HEK293T (cell line): ENCODE measurements at regions not wholly inside any gene's neighbourhood (a gene's known extent, or its start where the extent isn't known, plus 50 kb on each side); places are given as distances from the start of the nearest gene placed in this dataset.

Experiments
- ARNT ChIP-seq: fragments of 450-650 bp; IDR thresholded peaks from 2 replicates; pipeline ENCODE4 v1.6.1; 2017; ENCODE audit warnings: mild to moderate bottlenecking
- BHLHE40 ChIP-seq: fragments of 450-650 bp; IDR thresholded peaks from 2 replicates; pipeline ENCODE4 v1.6.1; 2016; ENCODE audit warnings: mild to moderate bottlenecking, moderate library complexity, borderline replicate concordance
- ELF4 ChIP-seq: fragments of 450-650 bp; IDR thresholded peaks from 2 replicates; pipeline ENCODE4 v1.6.1; 2017; ENCODE audit warnings: antibody characterized with exemption
- FOXA1 ChIP-seq: fragments of 450-650 bp; IDR thresholded peaks from 2 replicates; pipeline ENCODE4 v1.6.1; 2016; ENCODE audit warnings: mild to moderate bottlenecking
- FOXK2 ChIP-seq: fragments of 450-650 bp; IDR thresholded peaks from 2 replicates; pipeline ENCODE4 v1.6.1; 2016; ENCODE audit warnings: mild to moderate bottlenecking
- SP1 ChIP-seq: fragments of 450-650 bp; IDR thresholded peaks from 2 replicates; pipeline ENCODE4 v1.6.1; 2017
- ZNF384 ChIP-seq: fragments of 450-650 bp; IDR thresholded peaks from 2 replicates; pipeline ENCODE4 v1.6.1; 2016

DNA sequence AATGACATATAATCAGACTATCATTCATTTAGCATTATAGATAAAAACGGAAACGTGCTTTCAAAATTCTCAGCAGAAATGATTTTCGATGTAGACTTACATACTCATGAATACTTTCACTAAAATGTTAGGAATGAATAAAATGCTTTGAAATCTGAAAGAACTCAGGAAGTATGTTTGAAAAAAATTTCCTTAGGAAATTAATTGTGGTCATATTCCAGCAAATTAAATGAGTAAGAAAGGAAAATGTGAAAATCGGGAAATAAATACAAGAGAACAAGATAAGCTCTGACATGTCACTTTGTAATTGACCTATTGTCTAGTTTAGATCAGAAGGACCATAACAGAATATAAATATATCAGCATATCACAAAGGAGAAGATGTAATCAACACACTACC lies 981.0 kb upstream of the CDH2 start:
- no peak for TF ChIP-seq ARNT
- TF ChIP-seq SP1 = no peak
- TF ChIP-seq FOXK2 = no peak
- TF ChIP-seq FOXA1 = no peak
- no peak for TF ChIP-seq ZNF384
- no peak for TF ChIP-seq ELF4
- TF ChIP-seq BHLHE40 = no peak
